K562 (cell line): ENCODE measurements at regions not wholly inside any gene's neighbourhood (a gene's known extent, or its start where the extent isn't known, plus 50 kb on each side); places are given as distances from the start of the nearest gene placed in this dataset.
A peak's percentile ranks its signal among the peaks of the same experiment; 100 is the strongest.

Source experiments
- ATAC-seq: fragments of 200-7000 bp; cut with Tn5 transposase; 3 replicates; pipeline ENCODE4 v1.9.1; 2020; ENCODE audit warnings: moderate library complexity
- BruUV-seq: library from RNA; stranded (reverse); fragments of 400-500 nt; replicated peaks from 2 replicates; lab custom pipeline; 2021; lab: Mats Ljungman, UMichigan
- CTCF ChIA-PET: fragments of 300-600 bp; formaldehyde crosslinking; extraction: SDS; loops from one replicate; lab custom pipeline; 2021; ENCODE audit warnings: low intra/inter-chr PET ratio; lab: Yijun Ruan, JAX
- POLR2A ChIA-PET: fragments of 300-600, 350-650 bp; sonication (Branson Sonifier 250); formaldehyde crosslinking; extraction: SDS; loops from one replicate; lab custom pipeline; 2021; ENCODE audit warnings: antibody characterized with exemption, inconsistent platforms; lab: Yijun Ruan, JAX
- DNase-seq, 4 experiments: peaks; one replicate each; pipeline versions ENCODE4 v3.0.0 to v3.0.0-alpha.2; 2011 to 2018; ENCODE audit warnings: low spot score in 3 of 4, mixed read lengths in 3 of 4; ENCODE audit errors: extremely low read depth in 1 of 4
- FAIRE-seq: peaks from 2 replicates; lab custom pipeline; 2011; peaks lifted over from hg19 to GRCh38; lab: Jason Lieb, UNC
- H2AFZ ChIP-seq: 2 replicates; pipeline ENCODE4 v1.6.0; 2011; ENCODE audit warnings: low read depth, low read length, control low read depth, inconsistent platforms
- H3K27ac ChIP-seq: fragments of 200-600 bp; 3 replicates; pipeline ENCODE4 v1.8.0; 2011; ENCODE audit warnings: low read depth, mild to moderate bottlenecking, control low read depth, inconsistent platforms, low read length, moderate library complexity, mixed read lengths; ENCODE audit errors: extremely low read depth
- H3K27me3 ChIP-seq, 2 experiments: fragments of 300-600 bp in 1 of 2; 2 replicates in 1 of 2; 3 replicates in 1 of 2; pipeline versions ENCODE4 v1.6.0 to v1.8.0; 2011; ENCODE audit warnings: inconsistent platforms in 2 of 2, low read length in 2 of 2, mild to moderate bottlenecking in 1 of 2, mixed read lengths in 1 of 2, moderate library complexity in 1 of 2; ENCODE audit not compliant: control insufficient read depth in 2 of 2, insufficient read depth in 2 of 2
- H3K36me3 ChIP-seq: fragments of 300-600 bp; 3 replicates; pipeline ENCODE4 v1.8.0; 2011; ENCODE audit warnings: mild to moderate bottlenecking, low read length, inconsistent platforms; ENCODE audit not compliant: control insufficient read depth, insufficient read depth
- H3K4me1 ChIP-seq, 2 experiments: fragments of 200-600 bp in 1 of 2; replicated peaks in 1 of 2; 2 replicates in 1 of 2; 3 replicates in 1 of 2; pipeline versions ENCODE4 v1.5.1 to v1.8.0; 2011; ENCODE audit warnings: inconsistent platforms in 2 of 2, low read length in 2 of 2, mild to moderate bottlenecking in 1 of 2, mixed read lengths in 1 of 2, moderate library complexity in 1 of 2; ENCODE audit not compliant: control insufficient read depth in 2 of 2, insufficient read depth in 2 of 2
- H3K4me2 ChIP-seq: 2 replicates; pipeline ENCODE4 v1.6.1; 2011; ENCODE audit warnings: low read length, control low read depth, inconsistent platforms, mixed read lengths; ENCODE audit not compliant: insufficient read depth
- H3K4me3 ChIP-seq: fragments of 200-600 bp; sonication (generic), shearing (Covaris generic); 2 replicates; pipeline ENCODE4 v1.5.1; 2016; ENCODE audit warnings: control low read depth, inconsistent platforms
- H3K79me2 ChIP-seq: fragments of 200-600 bp; 3 replicates; pipeline ENCODE4 v1.8.0; 2011; ENCODE audit warnings: low read length, inconsistent platforms; ENCODE audit not compliant: control insufficient read depth, insufficient read depth
- H3K9ac ChIP-seq, 2 experiments: 2 replicates each; pipeline versions ENCODE4 v1.6.0 to v1.6.1; 2011; ENCODE audit warnings: low read depth in 2 of 2, low read length in 2 of 2, control low read depth in 1 of 2, inconsistent platforms in 1 of 2, mild to moderate bottlenecking in 1 of 2, mixed read lengths in 1 of 2; ENCODE audit not compliant: insufficient read depth in 1 of 2
- H3K9me1 ChIP-seq: one replicate; pipeline ENCODE4 v1.6.0; 2011; ENCODE audit warnings: inconsistent platforms, mild to moderate bottlenecking, low read length, moderate library complexity; ENCODE audit not compliant: control insufficient read depth, insufficient read depth
- H3K9me3 ChIP-seq: replicated peaks from 2 replicates; pipeline ENCODE4 v1.5.1; 2011; ENCODE audit warnings: low read depth, low read length, inconsistent platforms; ENCODE audit not compliant: control insufficient read depth, insufficient read depth
- H4K20me1 ChIP-seq: replicated peaks from 2 replicates; pipeline ENCODE4 v1.6.1; 2011; ENCODE audit warnings: low read length, inconsistent platforms, mixed read lengths; ENCODE audit not compliant: control insufficient read depth, insufficient read depth
- C11orf30 ChIP-seq: fragments of 450-650 bp; IDR thresholded peaks from 2 replicates; pipeline ENCODE4 v1.6.1; 2016; ENCODE audit warnings: low read depth, mild to moderate bottlenecking
- CHD2 ChIP-seq: IDR thresholded peaks from 2 replicates; pipeline ENCODE4 v1.6.1; 2011; ENCODE audit warnings: low read depth, low read length
- GABPB2 ChIP-seq: fragments of 250-450 bp; sonication (Bioruptor Pico); conservative IDR thresholded peaks from 2 replicates; pipeline ENCODE4 v1.5.1; 2021; ENCODE audit warnings: mild to moderate bottlenecking
- KAT7 ChIP-seq: sonication (generic); formaldehyde crosslinking; IDR thresholded peaks from 2 replicates; pipeline ENCODE4 v1.8.0; 2022; ENCODE audit warnings: missing genetic modification reagents, mild to moderate bottlenecking, borderline replicate concordance
- KDM4B ChIP-seq, 2 experiments: fragments of 450-650 bp in 1 of 2; sonication (generic) in 1 of 2; IDR thresholded peaks; 2 replicates each; pipeline ENCODE4 v1.6.1; 2016 to 2017; ENCODE audit warnings: borderline replicate concordance in 2 of 2, antibody characterized with exemption in 1 of 2, low read depth in 1 of 2, mild to moderate bottlenecking in 1 of 2
- MCM7 ChIP-seq, 2 experiments: fragments of 450-650 bp; IDR thresholded peaks; 2 replicates each; pipeline ENCODE4 v1.6.1; 2016 to 2018
- SOX6 ChIP-seq: fragments of 450-650 bp; IDR thresholded peaks from 2 replicates; pipeline ENCODE4 v1.6.1; 2014; ENCODE audit warnings: mild to moderate bottlenecking
- ZFP36 ChIP-seq: fragments of 150-350 bp; IDR thresholded peaks from 2 replicates; pipeline ENCODE4 v1.6.1; 2018; ENCODE audit warnings: low read length, low read depth; ENCODE audit not compliant: partially characterized antibody
- ZNF134 ChIP-seq: fragments of 250-450 bp; sonication (Bioruptor Pico); conservative IDR thresholded peaks from 2 replicates; pipeline ENCODE4 v1.4.0; 2020
- ZNF76 ChIP-seq: fragments of 250-450 bp; sonication (Bioruptor Pico); IDR thresholded peaks from 2 replicates; pipeline ENCODE4 v1.4.0; 2020; ENCODE audit warnings: mild to moderate bottlenecking, moderate library complexity, borderline replicate concordance
- WGBS: fragments of 100-300 bp; shearing (Covaris generic); methylation state at CpG from one replicate; pipeline ENCODE4 v1.1.6; 2016; ENCODE audit warnings: low coverage, mixed read lengths; ENCODE audit not compliant: insufficient coverage; ENCODE audit errors: missing lambda C conversion rate; 5-methylcytosine and 5-hydroxymethylcytosine counted together
- in situ Hi-C: fragments of 300-500 bp; cut with MboI; formaldehyde crosslinking; loops from 4 replicates; pipeline ENCODE4 v1.15.0; 2018; ENCODE audit warnings: inconsistent platforms, mixed read lengths
- intact Hi-C: fragments of 100-400 bp; cut with micrococcal nuclease; formaldehyde crosslinking; loops from 2 replicates; pipeline ENCODE4 v1.14.2; 2022
- TF ChIP-seq, protein P1 (sequence below): fragments of 250-450 bp; sonication (Bioruptor Pico); IDR thresholded peaks from 2 replicates; pipeline ENCODE4 v1.8.0; 2021; ENCODE audit warnings: mild to moderate bottlenecking, moderate library complexity
- TF ChIP-seq, protein P2 (sequence below): fragments of 250-450 bp; sonication (Bioruptor Pico); IDR thresholded peaks from 2 replicates; pipeline ENCODE4 v1.5.0; 2021; ENCODE audit warnings: mild to moderate bottlenecking, borderline replicate concordance

DNA sequence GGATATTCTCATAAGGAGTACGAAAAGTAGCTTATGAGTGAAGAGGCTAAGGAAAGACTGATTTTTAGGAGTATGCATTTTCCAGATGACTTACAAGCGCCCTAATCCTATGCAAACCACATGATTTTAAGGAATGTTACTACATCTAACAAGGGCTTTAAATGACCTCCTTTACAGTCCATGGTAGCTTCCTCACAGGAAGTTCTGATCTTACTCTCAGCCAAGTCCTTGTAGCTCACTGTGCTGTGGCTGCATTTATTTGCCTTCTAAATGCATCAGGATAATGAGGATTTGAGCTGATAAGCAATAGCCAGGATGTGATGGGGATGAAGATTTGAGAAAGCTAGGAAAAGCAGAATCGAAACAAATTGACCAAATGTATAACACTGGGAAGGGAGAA is 896.0 kb downstream of the MCTP2 start:
- no peaks in the 10 kb centered on the region for H3K9me1 ChIP-seq
- H3K4me2 ChIP-seq = no peak overlapping the region
- no peak for DNase-seq
- H3K27ac ChIP-seq = no peak overlapping the region
- TF ChIP-seq KDM4B (IDR thresholded peaks at IDR 0.05; ENCODE audit: borderline replicate concordance in 2 of 2, low read depth in 1 of 2) = no peak
- no peaks in the 10 kb centered on the region for H3K27me3 ChIP-seq
- in situ Hi-C loops = no loop called here
- ChIA-PET CTCF (no interaction called here), POLR2A (interaction anchor here (1.2 kb wide), 1 partner anchor 14 kb away, joined by 3 read pairs; no protein-coding TSS in a partner anchor)
- H3K9me3 ChIP-seq = no peaks in the 10 kb centered on the region
- BruUV-seq = no TSS peak
- peak; percentile 58 for FAIRE-seq
- no peak overlapping the region for H3K9ac ChIP-seq
- no peak for ATAC-seq
- no peaks in the 10 kb centered on the region; a peak in 1 of 5 replicates for H3K4me1 ChIP-seq
- no peaks in the 10 kb centered on the region for H3K79me2 ChIP-seq
- WGBS = 68% methylated on average over 3 of the region's 3 CpGs
- no peaks in the 10 kb centered on the region for H3K36me3 ChIP-seq
- intact Hi-C loops = no loop called here
- H2AFZ ChIP-seq = no peak overlapping the region
- no peaks in the 10 kb centered on the region for H4K20me1 ChIP-seq
- no peak overlapping the region for H3K4me3 ChIP-seq

DNA sequence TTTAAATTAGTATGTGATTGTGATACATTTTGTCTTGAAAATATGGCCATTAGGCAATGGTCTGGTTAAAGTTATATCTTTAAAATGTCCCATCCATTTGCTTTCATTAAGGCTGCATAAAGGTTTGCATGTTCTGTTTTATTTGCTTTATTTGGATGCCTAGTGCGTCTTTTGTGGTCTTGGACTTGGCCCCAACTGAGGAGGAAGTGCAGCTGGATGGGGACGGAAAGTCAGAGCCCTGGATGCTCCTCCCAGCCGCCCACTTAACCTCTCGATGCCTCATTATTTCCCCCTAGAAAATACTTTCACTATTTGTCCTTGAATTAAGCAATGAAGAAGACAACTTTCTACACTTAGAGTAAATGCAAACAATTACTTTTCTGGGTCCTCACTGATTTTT is 898.2 kb downstream of the MCTP2 start:
- Histone ChIP-seq H2AFZ (no peak overlapping the region), H3K4me2 (no peak overlapping the region), H3K9me1 (no peaks in the 10 kb centered on the region), H3K9ac (no peak overlapping the region), H4K20me1 (no peaks in the 10 kb centered on the region), H3K9me3 (no peaks in the 10 kb centered on the region), H3K4me3 (no peak overlapping the region), H3K36me3 (no peaks in the 10 kb centered on the region), H3K4me1 (no peaks in the 10 kb centered on the region; a peak in 1 of 5 replicates), H3K27me3 (no peaks in the 10 kb centered on the region), H3K27ac (no peak overlapping the region), H3K79me2 (no peaks in the 10 kb centered on the region)
- in situ Hi-C loops (no loop called here), intact Hi-C loops (no loop called here)
- 45% methylated on average over 4 of the region's 4 CpGs for WGBS
- DNase-seq (no peak), ATAC-seq (no peak), FAIRE-seq (no peak)
- ChIA-PET POLR2A (no interaction called here), CTCF (no interaction called here)
- no TSS peak for BruUV-seq
- no peak for TF ChIP-seq MCM7 (IDR thresholded peaks at IDR 0.05)
- no peak for TF ChIP-seq GABPB2 (CRISPR knock-in tag)
- TF ChIP-seq C11orf30 = no peak
- TF ChIP-seq, protein P1, sequence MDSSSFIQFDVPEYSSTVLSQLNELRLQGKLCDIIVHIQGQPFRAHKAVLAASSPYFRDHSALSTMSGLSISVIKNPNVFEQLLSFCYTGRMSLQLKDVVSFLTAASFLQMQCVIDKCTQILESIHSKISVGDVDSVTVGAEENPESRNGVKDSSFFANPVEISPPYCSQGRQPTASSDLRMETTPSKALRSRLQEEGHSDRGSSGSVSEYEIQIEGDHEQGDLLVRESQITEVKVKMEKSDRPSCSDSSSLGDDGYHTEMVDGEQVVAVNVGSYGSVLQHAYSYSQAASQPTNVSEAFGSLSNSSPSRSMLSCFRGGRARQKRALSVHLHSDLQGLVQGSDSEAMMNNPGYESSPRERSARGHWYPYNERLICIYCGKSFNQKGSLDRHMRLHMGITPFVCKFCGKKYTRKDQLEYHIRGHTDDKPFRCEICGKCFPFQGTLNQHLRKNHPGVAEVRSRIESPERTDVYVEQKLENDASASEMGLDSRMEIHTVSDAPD (CRISPR knock-in tag) = no peak
- TF ChIP-seq, protein P2, sequence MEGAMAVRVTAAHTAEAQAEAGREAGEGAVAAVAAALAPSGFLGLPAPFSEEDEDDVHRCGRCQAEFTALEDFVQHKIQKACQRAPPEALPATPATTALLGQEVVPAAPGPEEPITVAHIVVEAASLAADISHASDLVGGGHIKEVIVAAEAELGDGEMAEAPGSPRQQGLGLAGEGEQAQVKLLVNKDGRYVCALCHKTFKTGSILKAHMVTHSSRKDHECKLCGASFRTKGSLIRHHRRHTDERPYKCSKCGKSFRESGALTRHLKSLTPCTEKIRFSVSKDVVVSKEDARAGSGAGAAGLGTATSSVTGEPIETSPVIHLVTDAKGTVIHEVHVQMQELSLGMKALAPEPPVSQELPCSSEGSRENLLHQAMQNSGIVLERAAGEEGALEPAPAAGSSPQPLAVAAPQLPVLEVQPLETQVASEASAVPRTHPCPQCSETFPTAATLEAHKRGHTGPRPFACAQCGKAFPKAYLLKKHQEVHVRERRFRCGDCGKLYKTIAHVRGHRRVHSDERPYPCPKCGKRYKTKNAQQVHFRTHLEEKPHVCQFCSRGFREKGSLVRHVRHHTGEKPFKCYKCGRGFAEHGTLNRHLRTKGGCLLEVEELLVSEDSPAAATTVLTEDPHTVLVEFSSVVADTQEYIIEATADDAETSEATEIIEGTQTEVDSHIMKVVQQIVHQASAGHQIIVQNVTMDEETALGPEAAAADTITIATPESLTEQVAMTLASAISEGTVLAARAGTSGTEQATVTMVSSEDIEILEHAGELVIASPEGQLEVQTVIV (CRISPR knock-in tag) = no peak
- TF ChIP-seq KAT7 = no peak
- TF ChIP-seq SOX6 = no peak
- TF ChIP-seq CHD2 = no peak
- TF ChIP-seq ZNF134 (CRISPR knock-in tag) = no peak
- no peak for TF ChIP-seq ZNF76 (CRISPR knock-in tag)
- TF ChIP-seq ZFP36 = no peak
